KMS-11 (cell line): ENCODE measurements at regions not wholly inside any gene's neighbourhood (a gene's known extent, or its start where the extent isn't known, plus 50 kb on each side); places are given as distances from the start of the nearest gene placed in this dataset.
"Not testable (repeated sequence)": the region's sequence is repeated elsewhere in the genome, so short reads cannot be mapped to it uniquely, and the experiment has no call there.

Experiments used
- H2AFZ ChIP-seq: fragments of 200-600 bp; sonication (generic); 2 replicates; pipeline ENCODE4 v1.6.1; 2016; ENCODE audit warnings: antibody characterized with exemption, mixed run types, low read depth
- H3K27ac ChIP-seq: fragments of 200-600 bp; sonication (generic); 2 replicates; pipeline ENCODE4 v1.6.1; 2016; ENCODE audit warnings: mild to moderate bottlenecking, mixed run types
- H3K27me3 ChIP-seq: fragments of 200-600 bp; sonication (generic); 2 replicates; pipeline ENCODE4 v1.6.1; 2017; ENCODE audit warnings: mild to moderate bottlenecking, low read depth, mixed run types, moderate library complexity; ENCODE audit not compliant: insufficient read depth
- H3K36me3 ChIP-seq: fragments of 200-600 bp; sonication (generic); 2 replicates; pipeline ENCODE4 v1.6.1; 2017; ENCODE audit warnings: mild to moderate bottlenecking, mixed run types; ENCODE audit not compliant: insufficient read depth
- H3K4me1 ChIP-seq: fragments of 200-600 bp; sonication (generic); 2 replicates; pipeline ENCODE4 v1.6.1; 2016; ENCODE audit warnings: mild to moderate bottlenecking, low read depth, mixed run types; ENCODE audit not compliant: poor library complexity, severe bottlenecking
- H3K4me2 ChIP-seq: fragments of 200-600 bp; sonication (generic); 2 replicates; pipeline ENCODE4 v1.7.0; 2016; ENCODE audit warnings: mild to moderate bottlenecking, mixed run types
- H3K4me3 ChIP-seq: fragments of 200-600 bp; sonication (generic); IDR thresholded peaks from 2 replicates; pipeline ENCODE4 v1.6.1; 2017; ENCODE audit warnings: low read depth, low read length, mixed read lengths; ENCODE audit not compliant: insufficient read depth
- H3K79me2 ChIP-seq: fragments of 200-600 bp; sonication (generic); 2 replicates; pipeline ENCODE4 v1.6.1; 2016; ENCODE audit warnings: low read depth, mixed run types; ENCODE audit not compliant: insufficient read depth
- H3K9ac ChIP-seq: fragments of 200-600 bp; sonication (generic); 2 replicates; pipeline ENCODE4 v1.6.1; 2016; ENCODE audit warnings: mild to moderate bottlenecking, mixed run types
- H4K20me1 ChIP-seq: fragments of 200-600 bp; sonication (generic); 2 replicates; pipeline ENCODE4 v1.6.1; 2016; ENCODE audit warnings: mild to moderate bottlenecking, mixed run types; ENCODE audit not compliant: insufficient read depth
- CTCF ChIP-seq: fragments of 200-600 bp; sonication (generic); conservative IDR thresholded peaks from 2 replicates; pipeline ENCODE4 v1.6.1; 2017; ENCODE audit warnings: low read depth, mild to moderate bottlenecking, antibody characterized with exemption, low read length, moderate library complexity, mixed read lengths

- H4K20me1 ChIP-seq = no peaks in the 10 kb centered on the region
- H2AFZ ChIP-seq = no peak overlapping the region
- no peaks in the 10 kb centered on the region for H3K36me3 ChIP-seq
- no peaks in the 10 kb centered on the region for H3K4me1 ChIP-seq
- no peak overlapping the region for H3K4me2 ChIP-seq
- no peak for TF ChIP-seq CTCF
- H3K27me3 ChIP-seq = no peaks in the 10 kb centered on the region
- no peak overlapping the region for H3K27ac ChIP-seq
- no peak overlapping the region for H3K9ac ChIP-seq
- no peak overlapping the region for H3K4me3 ChIP-seq
- H3K79me2 ChIP-seq = no peaks in the 10 kb centered on the region
These were observed 443.3 kb downstream of the AGTPBP1 start for GRCh38 chr9:85298499-85298898.

GRCh38 chr9:85295244-85295643, 446.5 kb downstream of the AGTPBP1 start:
- not testable (repeated sequence) for H3K4me2 ChIP-seq, H3K27me3 ChIP-seq, H3K9ac ChIP-seq, H4K20me1 ChIP-seq, H3K79me2 ChIP-seq, H3K4me1 ChIP-seq, H3K4me3 ChIP-seq, H2AFZ ChIP-seq, H3K27ac ChIP-seq, H3K36me3 ChIP-seq

- H3K79me2 ChIP-seq = no peaks in the 10 kb centered on the region
- H3K36me3 ChIP-seq = no peaks in the 10 kb centered on the region
- no peaks in the 10 kb centered on the region for H3K4me1 ChIP-seq
- H3K4me2 ChIP-seq = no peak overlapping the region
- no peaks in the 10 kb centered on the region for H4K20me1 ChIP-seq
- TF ChIP-seq CTCF = no peak
- no peak overlapping the region for H3K4me3 ChIP-seq
- H2AFZ ChIP-seq = no peak overlapping the region
- H3K27me3 ChIP-seq = no peaks in the 10 kb centered on the region
- no peak overlapping the region for H3K27ac ChIP-seq
- H3K9ac ChIP-seq = no peak overlapping the region
These were observed 449.5 kb downstream of the AGTPBP1 start for GRCh38 chr9:85292261-85292660.

- Histone ChIP-seq H3K4me3 (no peak overlapping the region), H3K36me3 (no peaks in the 10 kb centered on the region), H3K4me1 (no peaks in the 10 kb centered on the region), H3K9ac (no peak overlapping the region), H2AFZ (no peak overlapping the region), H4K20me1 (no peaks in the 10 kb centered on the region), H3K4me2 (no peak overlapping the region), H3K27ac (no peak overlapping the region), H3K27me3 (no peaks in the 10 kb centered on the region), H3K79me2 (no peaks in the 10 kb centered on the region)
- no peak for TF ChIP-seq CTCF
These were observed 450.5 kb downstream of the AGTPBP1 start for GRCh38 chr9:85291266-85291665.

- no peaks in the 10 kb centered on the region for H3K79me2 ChIP-seq
- H3K36me3 ChIP-seq = no peaks in the 10 kb centered on the region
- H4K20me1 ChIP-seq = no peaks in the 10 kb centered on the region
- no peak overlapping the region for H3K4me2 ChIP-seq
- H3K4me1 ChIP-seq = no peaks in the 10 kb centered on the region
- H3K27ac ChIP-seq = no peak overlapping the region
- no peak overlapping the region for H2AFZ ChIP-seq
- no peak for TF ChIP-seq CTCF
- no peaks in the 10 kb centered on the region for H3K27me3 ChIP-seq
- no peak overlapping the region for H3K9ac ChIP-seq
- no peak overlapping the region for H3K4me3 ChIP-seq
These were observed 451.7 kb downstream of the AGTPBP1 start for GRCh38 chr9:85290019-85290418.
